Adrenal gland (tissue), 5 donors: ENCODE measurements at regions not wholly inside any gene's neighbourhood (a gene's known extent, or its start where the extent isn't known, plus 50 kb on each side); places are given as distances from the start of the nearest gene placed in this dataset.

ENCODE experiments used
- CTCF ChIP-seq, 6 experiments: fragments of 450-650 bp in 4 of 6; fragments of 200-600 bp in 2 of 6; sonication (generic) in 1 of 6; IDR thresholded peaks; 1 replicate in 5 of 6; 2 replicates in 1 of 6; pipeline versions ENCODE4 v1.5.1 to v1.8.0; 2016 to 2021; ENCODE audit warnings: antibody characterized with exemption in 6 of 6, mild to moderate bottlenecking in 2 of 6, moderate library complexity in 1 of 6
- POLR2A ChIP-seq, 2 donors: fragments of 450-650 bp; IDR thresholded peaks; one replicate each; pipeline ENCODE4 v1.6.1; 2017; ENCODE audit warnings: antibody characterized with exemption in 2 of 2, mild to moderate bottlenecking in 2 of 2, moderate library complexity in 1 of 2
- donor health status: DM: no; HTN: no; CAD: no.

- TF ChIP-seq CTCF (IDR thresholded peaks at IDR 0.05) = no peak
- no peak for TF ChIP-seq POLR2A (IDR thresholded peaks at IDR 0.05)
Measured at GRCh38 chr11:86147004-86147403, 78.1 kb upstream of the PICALM start.
